Transverse colon (tissue), 4 donors: ENCODE measurements at regions not wholly inside any gene's neighbourhood (a gene's known extent, or its start where the extent isn't known, plus 50 kb on each side); places are given as distances from the start of the nearest gene placed in this dataset.

Experiments
- CTCF ChIP-seq, 5 experiments: fragments of 200-600 bp in 3 of 5; fragments of 450-650 bp in 2 of 5; sonication (generic) in 3 of 5; IDR thresholded peaks; 1 replicate in 2 of 5; 2 replicates in 3 of 5; pipeline ENCODE4 v1.5.1; 2016 to 2017; ENCODE audit warnings: antibody characterized with exemption in 5 of 5, inconsistent platforms in 3 of 5, mild to moderate bottlenecking in 2 of 5, moderate library complexity in 1 of 5
- EP300 ChIP-seq: sonication (generic); formaldehyde crosslinking; IDR thresholded peaks from one replicate; pipeline ENCODE4 v1.6.1; 2017; ENCODE audit warnings: antibody characterized with exemption, low read depth
- POLR2A ChIP-seq: fragments of 450-650 bp; IDR thresholded peaks from one replicate; pipeline ENCODE4 v1.6.1; 2016; ENCODE audit warnings: antibody characterized with exemption, mild to moderate bottlenecking, moderate library complexity
- POLR2AphosphoS5 ChIP-seq, 3 donors: sonication (generic); formaldehyde crosslinking; IDR thresholded peaks; one replicate each; pipeline ENCODE4 v1.6.1; 2016; ENCODE audit warnings: antibody characterized with exemption in 3 of 3

GRCh38 chr4:24395937-24396336 is 188.4 kb downstream of the DHX15 start:
- no peak for TF ChIP-seq CTCF (IDR thresholded peaks at IDR 0.05)
- TF ChIP-seq POLR2A: no peak
- TF ChIP-seq EP300: no peak
- no peak for TF ChIP-seq POLR2AphosphoS5 (IDR thresholded peaks at IDR 0.05)
